Activated T-helper 1 cell treated with anti-CD3 and anti-CD28 coated beads, Interleukin-12 subunit alpha, Interleukin-12 subunit beta, Interleukin-2, Interleukin-4 antibody, amounts not matched to agents 30 ng/mL and 10 ng/mL and 1 ng/mL, durations not matched to agents 14 hours and 24 hours and 36 hours (primary cell): ENCODE measurements at regions not wholly inside any gene's neighbourhood (a gene's known extent, or its start where the extent isn't known, plus 50 kb on each side); places are given as distances from the start of the nearest gene placed in this dataset.

Source experiments
- DNase-seq: peaks from one replicate; pipeline ENCODE4 v3.0.0; 2021; ENCODE audit warnings: low spot score
- H3K27ac Mint-ChIP-seq: one replicate; pipeline ENCODE4 v1.8.0; 2021; ENCODE audit warnings: mild to moderate bottlenecking, mixed read lengths
- H3K27me3 Mint-ChIP-seq: one replicate; pipeline ENCODE4 v1.8.0; 2022; ENCODE audit warnings: mild to moderate bottlenecking, moderate library complexity, mixed read lengths; ENCODE audit not compliant: insufficient read depth
- H3K36me3 Mint-ChIP-seq: one replicate; pipeline ENCODE4 v1.8.0; 2021; ENCODE audit warnings: low read depth, mixed read lengths
- H3K4me1 Mint-ChIP-seq: one replicate; pipeline ENCODE4 v1.8.0; 2021; ENCODE audit warnings: low read depth, mixed read lengths
- H3K4me3 Mint-ChIP-seq: one replicate; pipeline ENCODE4 v1.8.0; 2021; ENCODE audit warnings: mild to moderate bottlenecking, moderate library complexity, mixed read lengths
- H3K9me3 Mint-ChIP-seq: one replicate; pipeline ENCODE4 v1.8.0; 2021; ENCODE audit warnings: mixed read lengths
- intact Hi-C: fragments of 100-400 bp; cut with micrococcal nuclease; formaldehyde crosslinking; loops from one replicate; pipeline ENCODE4 v1.15.1; 2024

DNA sequence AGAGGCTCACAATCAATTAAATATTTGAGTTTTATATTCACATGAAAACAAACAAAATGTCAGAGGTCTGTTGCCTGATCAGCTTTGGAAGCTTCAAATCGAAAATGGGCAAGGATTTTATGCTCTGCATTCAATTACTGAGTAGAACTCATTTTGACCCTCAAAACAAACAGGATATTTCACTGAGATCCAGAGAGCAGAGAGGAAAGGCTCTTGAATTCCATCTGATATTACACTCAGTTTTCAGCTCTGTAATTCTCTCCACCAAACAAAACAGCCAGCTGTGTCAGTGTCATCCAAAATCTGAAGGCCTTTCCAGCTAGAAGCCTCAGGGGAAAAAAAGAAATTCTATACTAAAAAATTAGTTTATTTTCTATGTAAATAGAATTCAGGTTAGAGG, 128.6 kb upstream of the FLRT2 start:
- H3K4me1 Mint-ChIP-seq, result no peaks in the 10 kb centered on the region
- no peak overlapping the region for H3K4me3 Mint-ChIP-seq
- peaks cover 10% of the 10 kb centered on the region for H3K9me3 Mint-ChIP-seq

DNA sequence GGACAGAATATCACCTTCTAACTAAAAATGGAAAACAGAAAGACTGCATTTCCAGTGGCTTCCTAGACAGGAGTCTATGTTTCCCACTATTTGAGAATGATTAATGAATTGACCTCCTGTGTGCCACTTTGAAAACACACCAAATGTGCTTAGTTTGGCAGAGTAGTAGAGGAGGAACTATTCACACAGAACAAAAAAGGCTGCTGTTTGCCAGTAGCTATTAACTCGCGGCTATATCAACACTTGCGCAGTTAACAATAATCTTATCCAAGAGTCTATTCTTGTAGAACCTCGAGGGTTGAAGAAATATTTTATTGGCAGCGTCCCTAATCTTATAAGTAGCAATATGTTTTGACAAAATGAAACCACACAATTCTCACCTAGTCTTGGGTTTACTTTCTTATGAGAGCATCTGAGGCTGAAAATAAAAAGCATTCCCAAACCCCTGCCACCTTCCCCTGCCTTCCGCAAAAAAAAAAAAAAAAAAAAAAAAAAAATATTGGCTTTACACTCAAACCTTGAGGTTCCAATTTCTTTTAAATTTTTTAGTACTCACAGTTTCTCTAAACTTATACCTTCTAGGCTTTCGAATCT, 127.3 kb upstream of the FLRT2 start:
- H3K4me1 Mint-ChIP-seq, result no peaks in the 10 kb centered on the region
- H3K27me3 Mint-ChIP-seq, result no peaks in the 10 kb centered on the region
- intact Hi-C loops, result no loop called here
- no peak overlapping the region for H3K4me3 Mint-ChIP-seq
- DNase-seq, result no peak
- H3K9me3 Mint-ChIP-seq, result peaks cover 6% of the 10 kb centered on the region
- H3K27ac Mint-ChIP-seq, result no peak overlapping the region
- H3K36me3 Mint-ChIP-seq, result no peaks in the 10 kb centered on the region

More for the DNA sequence above, 128.6 kb upstream of the FLRT2 start:
- no peak for DNase-seq
- no peaks in the 10 kb centered on the region for H3K36me3 Mint-ChIP-seq
- no peaks in the 10 kb centered on the region for H3K27me3 Mint-ChIP-seq
- intact Hi-C loops, result no loop called here
- H3K27ac Mint-ChIP-seq, result no peak overlapping the region

DNA sequence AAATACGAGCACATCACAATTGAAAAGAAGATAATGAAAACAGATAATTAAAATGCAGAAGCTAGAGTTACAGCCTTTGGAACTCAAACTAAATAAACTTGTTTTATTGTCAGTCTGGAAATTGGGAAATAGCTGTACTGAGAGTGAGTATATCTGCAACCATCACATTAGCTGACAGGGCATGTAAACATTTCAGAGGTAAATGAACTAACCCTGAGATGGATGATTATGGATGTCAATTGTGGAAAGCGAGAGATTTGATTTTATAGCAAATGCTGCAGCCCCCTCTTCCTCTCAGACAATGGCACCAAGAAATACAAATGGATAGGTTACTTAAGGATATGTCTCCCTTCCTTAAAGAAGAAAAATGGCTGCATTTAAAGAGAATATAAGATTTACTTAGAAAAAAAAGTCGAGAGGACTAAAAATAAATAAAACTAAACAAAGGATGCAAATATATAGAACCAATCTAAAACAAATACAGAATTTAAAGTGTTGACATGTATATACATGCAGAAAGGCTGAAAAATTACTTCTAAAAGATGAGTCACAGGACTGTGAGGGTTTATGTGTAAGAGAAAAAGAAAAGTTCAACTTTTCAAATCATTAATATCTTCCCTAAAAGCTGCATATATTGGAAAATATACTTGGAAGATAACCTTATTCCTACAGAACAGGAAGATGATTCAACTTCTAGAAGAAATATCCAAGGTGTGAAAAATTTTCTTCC, 120.3 kb upstream of the FLRT2 start:
- Mint-ChIP-seq H3K4me1 (no peaks in the 10 kb centered on the region), H3K27me3 (no peaks in the 10 kb centered on the region), H3K36me3 (no peaks in the 10 kb centered on the region), H3K4me3 (no peak overlapping the region), H3K9me3 (peaks cover 6% of the 10 kb centered on the region), H3K27ac (no peak overlapping the region)
- intact Hi-C loops, result no loop called here
- DNase-seq, result no peak

GRCh38 chr14:85412756-85413155, 117.2 kb upstream of the FLRT2 start:
- no peaks in the 10 kb centered on the region for H3K4me1 Mint-ChIP-seq
- intact Hi-C loops, result no loop called here
- no peak overlapping the region for H3K27ac Mint-ChIP-seq
- H3K27me3 Mint-ChIP-seq, result no peaks in the 10 kb centered on the region
- no peak for DNase-seq
- peaks cover 4% of the 10 kb centered on the region for H3K9me3 Mint-ChIP-seq
- no peaks in the 10 kb centered on the region for H3K36me3 Mint-ChIP-seq
- H3K4me3 Mint-ChIP-seq, result no peak overlapping the region

DNA sequence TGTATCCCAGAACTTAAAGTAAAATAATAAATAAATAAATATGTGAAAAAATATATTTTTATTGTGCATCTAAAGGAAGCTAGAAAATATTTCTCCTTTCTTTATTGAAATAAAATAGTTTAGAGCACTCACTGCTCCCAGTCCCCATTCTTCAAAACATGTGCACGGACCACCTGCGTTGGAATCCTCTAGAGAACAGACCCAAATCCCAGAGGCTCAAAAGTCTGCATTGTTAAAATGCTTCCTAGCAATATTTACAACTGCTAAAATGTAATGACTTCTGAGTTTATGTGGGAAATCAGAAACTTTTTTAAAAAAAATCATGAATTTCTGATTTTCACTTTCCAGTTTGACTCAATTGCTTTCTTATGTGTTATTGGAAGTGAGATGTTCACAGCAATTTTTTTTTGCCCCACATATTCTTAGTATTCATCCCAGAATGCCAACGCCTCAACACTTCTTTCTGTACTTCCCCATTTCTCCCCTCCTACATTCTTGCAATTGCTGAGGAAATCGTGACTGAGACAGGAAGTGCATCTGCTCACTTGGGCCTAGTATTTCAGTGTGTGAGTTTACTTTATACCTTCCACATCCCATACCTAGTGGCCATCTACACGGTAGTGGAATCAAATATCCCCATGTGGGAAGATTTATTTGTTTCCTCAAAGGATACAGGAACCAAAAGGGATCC, 116.0 kb upstream of the FLRT2 start:
- Mint-ChIP-seq H3K4me3 (no peak overlapping the region), H3K36me3 (no peaks in the 10 kb centered on the region), H3K4me1 (no peaks in the 10 kb centered on the region), H3K27ac (no peak overlapping the region), H3K27me3 (no peaks in the 10 kb centered on the region), H3K9me3 (peaks cover 2% of the 10 kb centered on the region)
- intact Hi-C loops, result no loop called here
- DNase-seq, result no peak

GRCh38 chr14:85415015-85415712, 114.8 kb upstream of the FLRT2 start:
- no peak for DNase-seq
- no peak overlapping the region for H3K27ac Mint-ChIP-seq
- no peak overlapping the region for H3K4me3 Mint-ChIP-seq
- intact Hi-C loops, result no loop called here
- H3K36me3 Mint-ChIP-seq, result no peaks in the 10 kb centered on the region
- no peaks in the 10 kb centered on the region for H3K27me3 Mint-ChIP-seq
- no peaks in the 10 kb centered on the region for H3K9me3 Mint-ChIP-seq
- H3K4me1 Mint-ChIP-seq, result no peaks in the 10 kb centered on the region

DNA sequence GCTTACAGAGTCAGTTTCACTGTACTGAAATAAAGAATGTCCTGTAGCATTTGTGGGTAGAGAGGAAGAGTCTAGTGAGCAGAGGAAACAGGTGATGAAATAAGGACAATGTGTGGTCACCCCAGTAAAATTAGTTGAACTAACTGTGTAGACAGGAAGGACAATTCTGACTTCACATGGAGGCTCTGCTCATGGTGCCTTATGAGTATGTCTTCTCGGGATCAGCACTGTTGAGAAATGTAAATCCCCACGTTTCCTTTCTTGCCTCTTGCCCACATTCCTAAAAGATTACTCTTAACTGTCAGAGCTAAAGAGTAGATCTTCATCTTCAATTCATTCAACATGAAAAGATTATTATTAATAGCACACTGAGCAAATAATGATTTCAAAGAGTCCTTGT, 113.2 kb upstream of the FLRT2 start:
- H3K9me3 Mint-ChIP-seq, result no peaks in the 10 kb centered on the region
- DNase-seq, result no peak
- intact Hi-C loops, result no loop called here
- H3K36me3 Mint-ChIP-seq, result no peaks in the 10 kb centered on the region
- H3K27ac Mint-ChIP-seq, result no peak overlapping the region
- no peaks in the 10 kb centered on the region for H3K4me1 Mint-ChIP-seq
- no peak overlapping the region for H3K4me3 Mint-ChIP-seq
- no peaks in the 10 kb centered on the region for H3K27me3 Mint-ChIP-seq

GRCh38 chr14:85417396-85417795, 112.5 kb upstream of the FLRT2 start:
- Mint-ChIP-seq H3K4me3 (no peak overlapping the region), H3K9me3 (no peaks in the 10 kb centered on the region)

GRCh38 chr14:85418721-85419120, 111.2 kb upstream of the FLRT2 start:
- Mint-ChIP-seq H3K9me3 (peaks cover 4% of the 10 kb centered on the region), H3K36me3 (no peaks in the 10 kb centered on the region), H3K4me1 (no peaks in the 10 kb centered on the region), H3K27me3 (no peaks in the 10 kb centered on the region), H3K4me3 (no peak overlapping the region), H3K27ac (no peak overlapping the region)
- intact Hi-C loops, result no loop called here
- no peak for DNase-seq

More at GRCh38 chr14:85417396-85417795, 112.5 kb upstream of the FLRT2 start:
- no peaks in the 10 kb centered on the region for H3K27me3 Mint-ChIP-seq
- no peaks in the 10 kb centered on the region for H3K4me1 Mint-ChIP-seq
- intact Hi-C loops, result no loop called here
- no peak for DNase-seq
- H3K36me3 Mint-ChIP-seq, result no peaks in the 10 kb centered on the region
- H3K27ac Mint-ChIP-seq, result no peak overlapping the region

DNA sequence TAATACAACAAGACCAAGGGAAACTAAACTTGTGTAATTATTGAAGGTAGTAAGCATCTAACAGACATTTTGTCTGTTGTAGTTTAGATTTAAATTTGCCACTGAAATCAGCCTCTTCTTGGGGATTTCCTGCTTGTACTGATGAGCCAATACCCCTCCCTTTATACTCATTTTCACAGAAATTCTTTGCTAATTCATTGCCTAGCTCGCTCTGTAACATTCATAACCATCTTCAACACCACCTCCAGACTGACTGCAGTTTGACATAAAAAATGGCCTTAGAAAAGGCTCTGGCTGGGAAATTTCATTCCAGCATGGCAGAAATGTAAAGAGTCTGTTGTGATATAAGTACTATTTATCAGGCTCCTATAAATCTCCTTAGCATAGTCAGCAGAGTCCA, 109.7 kb upstream of the FLRT2 start:
- DNase-seq, result no peak
- peaks cover 4% of the 10 kb centered on the region for H3K9me3 Mint-ChIP-seq
- H3K4me3 Mint-ChIP-seq, result no peak overlapping the region
- intact Hi-C loops, result no loop called here
- H3K27ac Mint-ChIP-seq, result no peak overlapping the region
- no peaks in the 10 kb centered on the region for H3K36me3 Mint-ChIP-seq
- no peaks in the 10 kb centered on the region for H3K4me1 Mint-ChIP-seq
- no peaks in the 10 kb centered on the region for H3K27me3 Mint-ChIP-seq

- H3K9me3 Mint-ChIP-seq, result peaks cover 4% of the 10 kb centered on the region
- DNase-seq, result no peak
- H3K36me3 Mint-ChIP-seq, result no peaks in the 10 kb centered on the region
- no peaks in the 10 kb centered on the region for H3K4me1 Mint-ChIP-seq
- no peaks in the 10 kb centered on the region for H3K27me3 Mint-ChIP-seq
- H3K4me3 Mint-ChIP-seq, result no peak overlapping the region
- H3K27ac Mint-ChIP-seq, result no peak overlapping the region
- intact Hi-C loops, result no loop called here
These were observed 109.2 kb upstream of the FLRT2 start for GRCh38 chr14:85420707-85421106.

DNA sequence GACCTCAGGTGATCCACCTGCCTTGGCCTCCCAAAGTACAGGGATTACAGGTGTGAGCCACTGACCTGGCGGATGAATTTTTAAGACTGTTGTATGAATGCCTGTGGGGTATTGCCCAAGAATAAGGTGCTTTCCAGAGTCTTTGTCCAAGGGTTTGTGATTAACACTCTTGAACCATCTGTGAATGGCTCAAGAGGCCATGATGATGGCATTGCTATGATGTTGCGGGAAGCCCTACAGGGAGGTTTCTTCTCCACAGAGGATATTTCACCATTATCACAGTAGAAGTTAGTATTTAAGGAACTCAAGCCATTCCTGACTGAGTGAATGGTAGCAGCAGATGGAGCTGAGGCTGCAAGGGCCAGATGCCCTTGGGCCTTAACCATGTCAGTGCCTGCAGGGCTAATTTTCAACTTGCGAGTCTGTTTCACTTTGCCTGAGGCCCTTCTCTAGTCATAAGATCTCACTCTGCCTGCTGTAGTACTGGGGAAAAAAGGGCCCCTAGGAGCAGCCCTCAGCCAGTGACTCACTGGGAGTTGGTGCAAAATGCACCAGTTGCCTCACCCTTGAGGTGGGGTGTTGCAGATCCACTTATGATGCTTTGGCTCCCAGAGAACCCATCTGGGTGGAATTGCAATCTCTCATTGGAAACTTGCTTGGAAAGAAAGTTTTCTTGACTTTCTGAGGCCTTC, 108.6 kb upstream of the FLRT2 start:
- Mint-ChIP-seq H3K4me3 (no peak overlapping the region), H3K36me3 (no peaks in the 10 kb centered on the region), H3K27me3 (no peaks in the 10 kb centered on the region), H3K4me1 (no peaks in the 10 kb centered on the region), H3K27ac (no peak overlapping the region), H3K9me3 (peaks cover 4% of the 10 kb centered on the region)
- intact Hi-C loops, result no loop called here
- DNase-seq, result no peak
